B cell (primary cell): ENCODE measurements at regions not wholly inside any gene's neighbourhood (a gene's known extent, or its start where the extent isn't known, plus 50 kb on each side); places are given as distances from the start of the nearest gene placed in this dataset.

ENCODE experiments used
- ATAC-seq: fragments of 200-7000 bp; cut with Tn5 transposase; one replicate; pipeline ENCODE4 v1.10.0; 2021; ENCODE audit warnings: low read depth, mild to moderate bottlenecking, moderate number of reproducible peaks, moderate library complexity
- CTCF ChIA-PET: fragments of 350-600 bp; sonication (Branson Sonifier 250); formaldehyde crosslinking; loops from one replicate; lab custom pipeline; 2021; ENCODE audit warnings: antibody characterized with exemption, inconsistent platforms; lab: Charles Lee
- POLR2A ChIA-PET: fragments of 350-600 bp; sonication (Branson Sonifier 250); formaldehyde crosslinking; loops from one replicate; lab custom pipeline; 2021; ENCODE audit warnings: antibody characterized with exemption; lab: Charles Lee
- DNase-seq: peaks from one replicate; pipeline ENCODE4 v3.0.0; 2013
- H2AFZ ChIP-seq: 2 replicates; pipeline ENCODE4 v1.6.1; 2012; ENCODE audit warnings: mild to moderate bottlenecking, low read depth, low read length; ENCODE audit not compliant: insufficient read depth, poor library complexity, severe bottlenecking
- H3K27ac ChIP-seq, 2 donors: 1 replicate in 1 of 2; 2 replicates in 1 of 2; pipeline ENCODE4 v1.5.1; 2012 to 2013; ENCODE audit warnings: low read length in 2 of 2, mild to moderate bottlenecking in 2 of 2, moderate library complexity in 1 of 2
- H3K27me3 ChIP-seq, 4 experiments: fragments of 200-600 bp in 1 of 4; sonication (generic) in 1 of 4; replicated peaks in 1 of 4; 1 replicate in 2 of 4; 2 replicates in 2 of 4; pipeline versions ENCODE4 v1.6.1 to v1.7.0; 2013 to 2016; ENCODE audit warnings: low read length in 3 of 4, mild to moderate bottlenecking in 2 of 4, mixed read lengths in 1 of 4, moderate library complexity in 1 of 4; ENCODE audit not compliant: insufficient read depth in 4 of 4, control insufficient read depth in 3 of 4; ENCODE audit errors: control extremely low read depth in 1 of 4
- H3K36me3 ChIP-seq, 2 experiments: replicated peaks in 1 of 2; 1 replicate in 1 of 2; 2 replicates in 1 of 2; pipeline versions ENCODE4 v1.6.1 to v1.7.1; 2013; ENCODE audit warnings: low read length in 1 of 2; ENCODE audit not compliant: insufficient read depth in 2 of 2, control insufficient read depth in 1 of 2; ENCODE audit errors: control extremely low read depth in 1 of 2, extremely low read depth in 1 of 2
- H3K4me1 ChIP-seq, 2 donors: fragments of 200-600 bp in 1 of 2; sonication (generic) in 1 of 2; 1 replicate in 1 of 2; 2 replicates in 1 of 2; pipeline versions ENCODE4 v1.5.1 to v1.6.1; 2013 to 2017; ENCODE audit warnings: low read length in 2 of 2; ENCODE audit not compliant: control insufficient read depth in 2 of 2, insufficient read depth in 2 of 2
- H3K4me2 ChIP-seq: replicated peaks from 2 replicates; pipeline ENCODE3; 2012; ENCODE audit warnings: mild to moderate bottlenecking, low read depth, low read length; ENCODE audit not compliant: poor library complexity, severe bottlenecking
- H3K4me3 ChIP-seq, 5 experiments: fragments of 200-600 bp in 1 of 5; sonication (generic) in 1 of 5; 1 replicate in 3 of 5; 2 replicates in 2 of 5; pipeline versions ENCODE4 v1.5.1 to v1.7.0; 2011 to 2016; ENCODE audit warnings: low read length in 4 of 5, mild to moderate bottlenecking in 4 of 5, low read depth in 2 of 5, control low read depth in 1 of 5, moderate library complexity in 1 of 5; ENCODE audit not compliant: insufficient read depth in 1 of 5; ENCODE audit errors: control extremely low read depth in 1 of 5, extremely low read depth in 1 of 5
- H3K79me2 ChIP-seq: fragments of 200-600 bp; sonication (generic); one replicate; pipeline ENCODE4 v1.6.0; 2016; ENCODE audit warnings: low read length; ENCODE audit not compliant: control insufficient read depth, insufficient read depth
- H3K9ac ChIP-seq: fragments of 200-600 bp; sonication (generic); 2 replicates; pipeline ENCODE4 v1.6.1; 2017; ENCODE audit warnings: mild to moderate bottlenecking, low read length, moderate library complexity
- H3K9me3 ChIP-seq, 3 donors: one replicate each; pipeline versions ENCODE4 v1.6.1 to v1.7.1; 2013; ENCODE audit warnings: low read length in 2 of 3; ENCODE audit not compliant: control insufficient read depth in 2 of 3, insufficient read depth in 1 of 3; ENCODE audit errors: control extremely low read depth in 1 of 3
- H4K20me1 ChIP-seq: 2 replicates; pipeline ENCODE4 v1.6.0; 2012; ENCODE audit warnings: mild to moderate bottlenecking, low read length; ENCODE audit not compliant: insufficient read depth, control insufficient read depth, poor library complexity, severe bottlenecking
- H3K27ac Mint-ChIP-seq: one replicate; pipeline ENCODE4 v1.8.0; 2021; ENCODE audit warnings: mixed read lengths
- H3K27me3 Mint-ChIP-seq: one replicate; pipeline ENCODE4 v1.8.0; 2021; ENCODE audit warnings: mixed read lengths
- H3K4me1 Mint-ChIP-seq: one replicate; pipeline ENCODE4 v1.8.0; 2021; ENCODE audit warnings: mixed read lengths
- H3K4me3 Mint-ChIP-seq: one replicate; pipeline ENCODE4 v1.8.0; 2021; ENCODE audit warnings: mixed read lengths
- H3K9me3 Mint-ChIP-seq: one replicate; pipeline ENCODE4 v1.8.0; 2022; ENCODE audit warnings: mixed read lengths; ENCODE audit not compliant: insufficient read depth
- EZH2 ChIP-seq: IDR thresholded peaks from 2 replicates; pipeline ENCODE4 v1.6.1; 2012; ENCODE audit warnings: borderline replicate concordance, low read depth, mild to moderate bottlenecking, moderate library complexity, low read length; ENCODE audit not compliant: insufficient read depth, poor library complexity, severe bottlenecking
- WGBS: methylation state at CpG from one replicate; pipeline ENCODE4 v1.1.5; 2013; ENCODE audit warnings: missing lambda C conversion rate; ENCODE audit not compliant: insufficient coverage; 5-methylcytosine and 5-hydroxymethylcytosine counted together
- intact Hi-C: fragments of 100-400 bp; cut with micrococcal nuclease; formaldehyde crosslinking; loops from one replicate; pipeline ENCODE4 v1.10.0; 2022
- TF ChIP-seq, protein P1 (sequence below): fragments of 200-600 bp; IDR thresholded peaks from one replicate; pipeline ENCODE4 v1.8.0; 2022; ENCODE audit warnings: antibody characterized with exemption, mild to moderate bottlenecking

- H3K27ac Mint-ChIP-seq: no peak overlapping the region
- H3K9me3 ChIP-seq: peaks cover 0 to 4% (median 0%) of the 10 kb centered on the region in 3 donors
- no peak overlapping the region for H3K4me3 Mint-ChIP-seq
- no peak for ATAC-seq
- no peak overlapping the region for H3K9ac ChIP-seq
- intact Hi-C loops: no loop called here
- no peaks in the 10 kb centered on the region for H3K36me3 ChIP-seq
- no peaks in the 10 kb centered on the region for H3K27me3 ChIP-seq
- no peak overlapping the region for H3K27ac ChIP-seq
- H3K9me3 Mint-ChIP-seq: no peaks in the 10 kb centered on the region
- no peaks in the 10 kb centered on the region for H3K4me1 ChIP-seq
- no peaks in the 10 kb centered on the region for H4K20me1 ChIP-seq
- peaks cover 7% of the 10 kb centered on the region for H3K4me1 Mint-ChIP-seq
- no peak for TF ChIP-seq EZH2
- TF ChIP-seq, protein P1, sequence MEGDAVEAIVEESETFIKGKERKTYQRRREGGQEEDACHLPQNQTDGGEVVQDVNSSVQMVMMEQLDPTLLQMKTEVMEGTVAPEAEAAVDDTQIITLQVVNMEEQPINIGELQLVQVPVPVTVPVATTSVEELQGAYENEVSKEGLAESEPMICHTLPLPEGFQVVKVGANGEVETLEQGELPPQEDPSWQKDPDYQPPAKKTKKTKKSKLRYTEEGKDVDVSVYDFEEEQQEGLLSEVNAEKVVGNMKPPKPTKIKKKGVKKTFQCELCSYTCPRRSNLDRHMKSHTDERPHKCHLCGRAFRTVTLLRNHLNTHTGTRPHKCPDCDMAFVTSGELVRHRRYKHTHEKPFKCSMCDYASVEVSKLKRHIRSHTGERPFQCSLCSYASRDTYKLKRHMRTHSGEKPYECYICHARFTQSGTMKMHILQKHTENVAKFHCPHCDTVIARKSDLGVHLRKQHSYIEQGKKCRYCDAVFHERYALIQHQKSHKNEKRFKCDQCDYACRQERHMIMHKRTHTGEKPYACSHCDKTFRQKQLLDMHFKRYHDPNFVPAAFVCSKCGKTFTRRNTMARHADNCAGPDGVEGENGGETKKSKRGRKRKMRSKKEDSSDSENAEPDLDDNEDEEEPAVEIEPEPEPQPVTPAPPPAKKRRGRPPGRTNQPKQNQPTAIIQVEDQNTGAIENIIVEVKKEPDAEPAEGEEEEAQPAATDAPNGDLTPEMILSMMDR: no peak
- H3K79me2 ChIP-seq: no peaks in the 10 kb centered on the region
- H2AFZ ChIP-seq: no peak overlapping the region
- CTCF ChIA-PET: interaction anchor here (1.5 to 3.1 kb wide), 2 partner anchors 10 to 36 kb away, joined by 5 to 11 read pairs; no protein-coding TSS in a partner anchor
- H3K4me3 ChIP-seq: no peak overlapping the region
- DNase-seq: no peak
- POLR2A ChIA-PET: no interaction called here
- no peak overlapping the region for H3K4me2 ChIP-seq
- no peaks in the 10 kb centered on the region for H3K27me3 Mint-ChIP-seq
These were observed 313.6 kb upstream of the ANO3 start for GRCh38 chr11:26018336-26018735.

GRCh38 chr11:26019386-26019785 is 312.5 kb upstream of the ANO3 start:
- POLR2A ChIA-PET: no interaction called here
- Histone ChIP-seq H3K79me2 (no peaks in the 10 kb centered on the region), H3K9ac (no peak overlapping the region), H3K4me3 (no peak overlapping the region), H3K4me2 (no peak overlapping the region), H2AFZ (no peak overlapping the region), H4K20me1 (no peaks in the 10 kb centered on the region), H3K4me1 (no peaks in the 10 kb centered on the region), H3K36me3 (no peaks in the 10 kb centered on the region), H3K27ac (no peak overlapping the region), H3K27me3 (no peaks in the 10 kb centered on the region), H3K9me3 (peaks cover 0 to 4% (median 0%) of the 10 kb centered on the region in 3 donors)
- DNase-seq (no peak), ATAC-seq (no peak)
- no peak overlapping the region for H3K27ac Mint-ChIP-seq
- no peak overlapping the region for H3K4me3 Mint-ChIP-seq
- no peaks in the 10 kb centered on the region for H3K27me3 Mint-ChIP-seq
- peaks cover 7% of the 10 kb centered on the region for H3K4me1 Mint-ChIP-seq
- CTCF ChIA-PET: interaction anchor here (3.1 kb wide), 1 partner anchor 37 kb away, joined by 11 read pairs; no protein-coding TSS in a partner anchor
- intact Hi-C loops: no loop called here
- TF ChIP-seq, protein P1: no peak
- no peak for TF ChIP-seq EZH2
- WGBS: 100% methylated on average over 3 of the region's 3 CpGs
- H3K9me3 Mint-ChIP-seq: no peaks in the 10 kb centered on the region
